ENCODE measurements at regions not wholly inside any gene's neighbourhood (a gene's known extent, or its start where the extent isn't known, plus 50 kb on each side); places are given as distances from the start of the nearest gene placed in this dataset.

DNA sequence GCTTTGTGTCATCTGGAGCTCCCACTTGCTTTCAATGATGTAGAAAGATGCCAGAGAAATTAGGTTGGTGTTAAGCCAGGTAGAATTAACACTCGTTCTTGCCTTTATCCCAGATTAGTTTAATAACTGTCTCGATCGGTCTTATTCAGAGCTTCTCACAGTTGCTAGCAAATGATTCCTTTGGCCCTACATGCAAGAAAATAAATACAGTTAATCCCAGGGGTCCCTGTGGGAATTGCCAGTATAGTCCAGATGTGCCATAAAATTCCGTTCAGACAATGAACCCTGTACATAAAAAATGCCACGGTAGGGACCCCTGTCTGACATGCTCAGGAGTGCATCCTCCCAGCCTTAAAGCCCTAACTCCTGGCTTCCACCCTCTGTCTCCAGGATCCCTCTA lies 207.5 kb downstream of the ARHGAP12 start:
- TF ChIP-seq, protein P1, sequence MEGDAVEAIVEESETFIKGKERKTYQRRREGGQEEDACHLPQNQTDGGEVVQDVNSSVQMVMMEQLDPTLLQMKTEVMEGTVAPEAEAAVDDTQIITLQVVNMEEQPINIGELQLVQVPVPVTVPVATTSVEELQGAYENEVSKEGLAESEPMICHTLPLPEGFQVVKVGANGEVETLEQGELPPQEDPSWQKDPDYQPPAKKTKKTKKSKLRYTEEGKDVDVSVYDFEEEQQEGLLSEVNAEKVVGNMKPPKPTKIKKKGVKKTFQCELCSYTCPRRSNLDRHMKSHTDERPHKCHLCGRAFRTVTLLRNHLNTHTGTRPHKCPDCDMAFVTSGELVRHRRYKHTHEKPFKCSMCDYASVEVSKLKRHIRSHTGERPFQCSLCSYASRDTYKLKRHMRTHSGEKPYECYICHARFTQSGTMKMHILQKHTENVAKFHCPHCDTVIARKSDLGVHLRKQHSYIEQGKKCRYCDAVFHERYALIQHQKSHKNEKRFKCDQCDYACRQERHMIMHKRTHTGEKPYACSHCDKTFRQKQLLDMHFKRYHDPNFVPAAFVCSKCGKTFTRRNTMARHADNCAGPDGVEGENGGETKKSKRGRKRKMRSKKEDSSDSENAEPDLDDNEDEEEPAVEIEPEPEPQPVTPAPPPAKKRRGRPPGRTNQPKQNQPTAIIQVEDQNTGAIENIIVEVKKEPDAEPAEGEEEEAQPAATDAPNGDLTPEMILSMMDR (IDR thresholded peaks at IDR 0.05; ENCODE audit: insufficient read depth, low read length) = no peak
- TF ChIP-seq GABPA (IDR thresholded peaks at IDR 0.05; ENCODE audit: low read depth) (no peak), POLR2AphosphoS5 (IDR thresholded peaks at IDR 0.05; ENCODE audit: low read depth) (no peak)
- TF ChIP-seq, protein P2, sequence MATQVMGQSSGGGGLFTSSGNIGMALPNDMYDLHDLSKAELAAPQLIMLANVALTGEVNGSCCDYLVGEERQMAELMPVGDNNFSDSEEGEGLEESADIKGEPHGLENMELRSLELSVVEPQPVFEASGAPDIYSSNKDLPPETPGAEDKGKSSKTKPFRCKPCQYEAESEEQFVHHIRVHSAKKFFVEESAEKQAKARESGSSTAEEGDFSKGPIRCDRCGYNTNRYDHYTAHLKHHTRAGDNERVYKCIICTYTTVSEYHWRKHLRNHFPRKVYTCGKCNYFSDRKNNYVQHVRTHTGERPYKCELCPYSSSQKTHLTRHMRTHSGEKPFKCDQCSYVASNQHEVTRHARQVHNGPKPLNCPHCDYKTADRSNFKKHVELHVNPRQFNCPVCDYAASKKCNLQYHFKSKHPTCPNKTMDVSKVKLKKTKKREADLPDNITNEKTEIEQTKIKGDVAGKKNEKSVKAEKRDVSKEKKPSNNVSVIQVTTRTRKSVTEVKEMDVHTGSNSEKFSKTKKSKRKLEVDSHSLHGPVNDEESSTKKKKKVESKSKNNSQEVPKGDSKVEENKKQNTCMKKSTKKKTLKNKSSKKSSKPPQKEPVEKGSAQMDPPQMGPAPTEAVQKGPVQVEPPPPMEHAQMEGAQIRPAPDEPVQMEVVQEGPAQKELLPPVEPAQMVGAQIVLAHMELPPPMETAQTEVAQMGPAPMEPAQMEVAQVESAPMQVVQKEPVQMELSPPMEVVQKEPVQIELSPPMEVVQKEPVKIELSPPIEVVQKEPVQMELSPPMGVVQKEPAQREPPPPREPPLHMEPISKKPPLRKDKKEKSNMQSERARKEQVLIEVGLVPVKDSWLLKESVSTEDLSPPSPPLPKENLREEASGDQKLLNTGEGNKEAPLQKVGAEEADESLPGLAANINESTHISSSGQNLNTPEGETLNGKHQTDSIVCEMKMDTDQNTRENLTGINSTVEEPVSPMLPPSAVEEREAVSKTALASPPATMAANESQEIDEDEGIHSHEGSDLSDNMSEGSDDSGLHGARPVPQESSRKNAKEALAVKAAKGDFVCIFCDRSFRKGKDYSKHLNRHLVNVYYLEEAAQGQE (IDR thresholded peaks at IDR 0.05; ENCODE audit: insufficient replicate concordance, low read depth) = no peak

All from HL-60 (cell line).